HUES64 (cell line): ENCODE measurements at regions not wholly inside any gene's neighbourhood (a gene's known extent, or its start where the extent isn't known, plus 50 kb on each side); places are given as distances from the start of the nearest gene placed in this dataset.

ENCODE experiments used
- H3K27ac ChIP-seq: 2 replicates; pipeline ENCODE4 v1.7.0; 2013; ENCODE audit warnings: low read depth, low read length, inconsistent platforms
- H3K27me3 ChIP-seq: 2 replicates; pipeline ENCODE4 v1.6.1; 2013; ENCODE audit warnings: mild to moderate bottlenecking, low read length; ENCODE audit not compliant: insufficient read depth
- H3K36me3 ChIP-seq: 2 replicates; pipeline ENCODE4 v1.6.1; 2013; ENCODE audit warnings: mild to moderate bottlenecking, low read length; ENCODE audit not compliant: insufficient read depth
- H3K4me1 ChIP-seq: 2 replicates; pipeline ENCODE4 v1.6.1; 2013; ENCODE audit warnings: mild to moderate bottlenecking, low read length, moderate library complexity; ENCODE audit not compliant: insufficient read depth
- H3K4me3 ChIP-seq: 2 replicates; pipeline ENCODE4 v1.5.1; 2013; ENCODE audit warnings: mild to moderate bottlenecking, low read length, moderate library complexity
- H3K9ac ChIP-seq: 2 replicates; pipeline ENCODE4 v1.6.1; 2013; ENCODE audit warnings: mild to moderate bottlenecking, low read depth, low read length
- H3K9me3 ChIP-seq: 2 replicates; pipeline ENCODE4 v1.6.1; 2013; ENCODE audit warnings: low read depth, low read length; ENCODE audit not compliant: insufficient read depth
- WGBS: fragments of 150-250, 120-280 bp; methylation state at CpG from one replicate; pipeline ENCODE4 v1.1.7; 2013; ENCODE audit warnings: missing lambda C conversion rate; 5-methylcytosine and 5-hydroxymethylcytosine counted together

DNA sequence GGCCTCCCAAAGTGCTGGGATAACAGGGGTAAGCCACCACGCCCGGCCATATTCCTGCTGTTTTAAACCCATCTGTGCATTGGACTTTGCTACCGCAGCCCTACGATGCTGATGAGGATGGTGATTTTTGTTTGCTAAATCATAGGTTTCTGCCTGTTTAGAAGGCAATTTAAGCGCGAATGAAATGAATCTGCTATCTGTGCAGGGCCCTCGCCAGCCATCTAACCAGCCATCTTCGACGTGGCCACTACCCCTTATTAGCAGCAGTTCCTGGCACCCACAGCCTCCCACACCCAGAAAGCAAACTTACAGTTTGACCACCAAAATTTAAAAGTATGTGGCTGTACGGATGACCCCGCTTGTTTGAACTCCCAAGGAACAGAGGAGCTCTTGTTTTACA, 178.5 kb downstream of the SHOX start:
- Histone ChIP-seq H3K4me1 (peaks cover 12% of the 10 kb centered on the region), H3K9me3 (no peaks in the 10 kb centered on the region), H3K36me3 (no peaks in the 10 kb centered on the region), H3K27me3 (no peaks in the 10 kb centered on the region), H3K27ac (no peak overlapping the region), H3K9ac (no peak overlapping the region), H3K4me3 (no peak overlapping the region)
- 96% methylated on average over 11 of the region's 11 CpGs for WGBS

DNA sequence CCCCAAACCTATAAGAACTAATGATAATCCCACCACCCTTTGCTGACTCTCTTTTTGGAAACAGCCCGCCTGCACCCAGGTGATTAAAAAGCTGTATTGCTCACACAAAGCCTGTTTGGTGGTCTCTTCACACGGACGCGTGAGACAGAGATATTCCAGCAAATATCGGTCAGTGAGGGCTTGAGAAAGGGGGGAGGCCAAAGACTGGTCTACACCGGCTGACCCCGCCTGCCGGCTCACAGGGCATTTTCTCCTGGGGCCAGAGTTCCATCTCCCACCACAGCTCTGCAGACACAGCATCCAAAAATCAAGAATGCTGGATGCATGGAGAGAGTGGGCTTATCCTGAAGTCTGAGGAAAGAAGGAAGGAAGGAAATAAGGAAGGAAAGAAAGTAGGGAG, 176.0 kb downstream of the SHOX start:
- no peak overlapping the region for H3K9ac ChIP-seq
- H3K9me3 ChIP-seq, result no peaks in the 10 kb centered on the region
- 95% methylated on average over 6 of the region's 8 CpGs for WGBS
- H3K4me3 ChIP-seq, result no peak overlapping the region
- no peaks in the 10 kb centered on the region for H3K36me3 ChIP-seq
- H3K27me3 ChIP-seq, result no peaks in the 10 kb centered on the region
- H3K4me1 ChIP-seq, result peaks cover 12% of the 10 kb centered on the region
- H3K27ac ChIP-seq, result no peak overlapping the region

DNA sequence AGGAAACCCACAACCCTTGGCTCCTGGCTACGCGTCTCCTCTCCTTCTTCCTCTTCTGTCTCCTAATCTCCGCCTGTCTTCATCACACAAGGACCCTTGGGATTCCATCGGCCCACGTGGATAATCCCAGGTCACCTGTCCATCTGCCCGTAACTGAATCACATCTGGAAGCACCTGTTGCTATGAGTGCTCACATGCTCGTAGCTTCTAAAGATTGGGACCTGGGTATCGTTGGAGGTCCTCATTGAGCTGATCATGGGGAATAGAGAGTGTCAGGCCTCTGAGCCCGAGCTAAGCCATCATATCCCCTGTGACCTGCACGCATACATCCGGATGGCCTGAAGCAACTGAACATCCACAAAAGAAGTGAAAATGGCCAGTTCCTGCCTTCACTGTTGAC, 175.4 kb downstream of the SHOX start:
- no peaks in the 10 kb centered on the region for H3K27me3 ChIP-seq
- H3K9ac ChIP-seq, result no peak overlapping the region
- no peaks in the 10 kb centered on the region for H3K9me3 ChIP-seq
- no peak overlapping the region for H3K4me3 ChIP-seq
- 94% methylated on average over 11 of the region's 11 CpGs for WGBS
- H3K4me1 ChIP-seq, result peaks cover 12% of the 10 kb centered on the region
- H3K36me3 ChIP-seq, result no peaks in the 10 kb centered on the region
- no peak overlapping the region for H3K27ac ChIP-seq

DNA sequence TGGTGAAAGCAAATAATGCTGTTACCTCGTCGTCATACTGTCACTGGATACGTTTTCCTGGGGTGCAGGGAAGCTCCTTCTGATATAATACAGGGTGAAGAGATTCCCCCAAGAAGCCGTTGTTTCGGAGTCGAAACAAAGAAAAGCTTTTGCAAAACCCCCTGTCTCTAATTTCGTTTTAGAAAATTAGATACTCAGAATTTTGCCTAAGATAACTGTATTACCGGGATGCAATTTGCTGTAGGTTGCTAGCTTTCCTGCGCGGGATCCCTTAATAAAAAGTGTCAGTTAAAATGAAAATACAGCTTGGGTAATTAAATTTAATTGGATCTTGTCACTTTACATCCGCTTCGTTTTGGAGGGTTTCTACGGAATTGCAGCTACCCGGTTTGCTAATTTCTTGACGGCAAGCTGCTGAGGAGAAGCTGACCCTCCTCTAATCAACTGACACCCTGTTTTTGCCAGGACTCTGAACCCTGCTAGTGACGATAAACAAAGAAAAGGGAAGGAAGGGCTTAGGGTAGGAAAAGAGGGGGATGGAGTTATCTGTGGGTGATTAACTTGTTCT, 174.6 kb downstream of the SHOX start:
- H3K4me1 ChIP-seq, result peaks cover 12% of the 10 kb centered on the region
- WGBS, result 70% methylated on average over 16 of the region's 16 CpGs
- H3K36me3 ChIP-seq, result no peaks in the 10 kb centered on the region
- no peaks in the 10 kb centered on the region for H3K27me3 ChIP-seq
- H3K4me3 ChIP-seq, result no peak overlapping the region
- no peak overlapping the region for H3K9ac ChIP-seq
- H3K27ac ChIP-seq, result no peak overlapping the region
- H3K9me3 ChIP-seq, result no peaks in the 10 kb centered on the region

DNA sequence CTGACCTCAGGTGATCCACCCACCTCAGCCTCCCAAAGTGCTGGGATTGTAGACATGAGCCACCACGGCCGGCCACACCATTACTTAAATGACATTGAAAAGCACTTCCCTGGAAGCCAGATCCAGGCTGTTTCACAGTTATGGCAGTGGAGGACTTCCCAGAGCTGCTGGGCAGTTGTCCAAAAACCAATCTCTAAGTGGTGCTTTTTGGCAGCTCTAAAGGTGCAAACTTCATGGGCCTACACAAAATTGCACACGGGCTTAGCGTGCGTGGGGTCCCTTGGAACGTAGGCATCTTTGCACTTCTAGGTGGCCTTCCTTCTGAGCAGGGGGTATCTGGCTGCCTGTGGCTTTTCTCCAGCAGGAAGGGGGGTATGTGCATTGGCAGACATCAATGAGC, 172.3 kb downstream of the SHOX start:
- WGBS, result 92% methylated on average over 6 of the region's 6 CpGs
- no peak overlapping the region for H3K4me3 ChIP-seq
- no peaks in the 10 kb centered on the region for H3K27me3 ChIP-seq

DNA sequence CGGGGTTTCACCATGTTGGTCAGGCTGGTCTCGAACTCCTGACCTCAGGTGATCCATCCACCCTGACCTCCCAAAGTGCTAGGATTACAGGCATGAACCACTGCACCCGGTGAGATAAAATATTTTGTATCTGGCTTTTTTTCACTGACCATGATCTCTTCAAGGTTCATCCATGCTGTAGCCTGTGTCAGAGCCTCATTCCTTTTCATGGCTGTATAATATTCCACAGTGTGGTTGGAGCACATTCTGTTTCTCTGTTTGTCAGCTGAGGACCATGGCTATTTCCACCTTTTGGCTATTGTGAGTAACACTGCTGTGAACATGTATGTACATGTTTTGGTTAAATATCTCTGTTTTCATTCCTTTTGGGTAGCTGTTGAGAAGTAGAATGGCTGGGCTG, 169.2 kb downstream of the SHOX start:
- H3K4me3 ChIP-seq, result no peak overlapping the region
- no peaks in the 10 kb centered on the region for H3K36me3 ChIP-seq
- no peak overlapping the region for H3K9ac ChIP-seq
- H3K27ac ChIP-seq, result no peak overlapping the region
- 94% methylated on average over 3 of the region's 3 CpGs for WGBS
- H3K9me3 ChIP-seq, result no peaks in the 10 kb centered on the region
- no peaks in the 10 kb centered on the region for H3K27me3 ChIP-seq
- peaks cover 2% of the 10 kb centered on the region for H3K4me1 ChIP-seq

More for the DNA sequence above, 172.3 kb downstream of the SHOX start:
- H3K9ac ChIP-seq, result no peak overlapping the region
- no peaks in the 10 kb centered on the region for H3K9me3 ChIP-seq
- no peaks in the 10 kb centered on the region for H3K36me3 ChIP-seq
- H3K4me1 ChIP-seq, result peaks cover 12% of the 10 kb centered on the region
- H3K27ac ChIP-seq, result no peak overlapping the region

DNA sequence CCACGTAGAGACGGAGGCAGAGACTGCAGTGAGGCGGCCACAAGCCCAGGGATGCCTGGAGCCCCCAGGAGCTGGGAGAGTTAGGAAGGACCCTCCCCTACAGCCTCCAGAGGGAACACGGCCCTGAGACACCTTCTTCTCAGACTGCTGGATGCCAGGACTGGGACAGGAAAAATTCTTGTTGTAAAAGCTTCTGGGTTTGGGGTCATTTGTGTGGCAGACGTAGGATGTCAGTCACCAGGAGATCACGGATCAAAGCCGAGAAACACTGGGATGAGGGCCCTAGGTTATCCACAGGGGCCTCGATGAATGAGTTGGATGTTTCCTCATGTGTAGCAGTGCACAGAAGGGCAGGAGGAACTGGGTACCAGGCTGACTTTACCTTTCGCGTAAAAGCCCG, 163.7 kb downstream of the SHOX start:
- Histone ChIP-seq H3K4me1 (peaks cover 18% of the 10 kb centered on the region), H3K4me3 (no peak overlapping the region), H3K9ac (no peak overlapping the region), H3K36me3 (no peaks in the 10 kb centered on the region), H3K27me3 (peaks cover 17% of the 10 kb centered on the region; the same call in 1 of the 2 replicates), H3K27ac (no peak overlapping the region), H3K9me3 (no peaks in the 10 kb centered on the region)
- 94% methylated on average over 11 of the region's 11 CpGs for WGBS

DNA sequence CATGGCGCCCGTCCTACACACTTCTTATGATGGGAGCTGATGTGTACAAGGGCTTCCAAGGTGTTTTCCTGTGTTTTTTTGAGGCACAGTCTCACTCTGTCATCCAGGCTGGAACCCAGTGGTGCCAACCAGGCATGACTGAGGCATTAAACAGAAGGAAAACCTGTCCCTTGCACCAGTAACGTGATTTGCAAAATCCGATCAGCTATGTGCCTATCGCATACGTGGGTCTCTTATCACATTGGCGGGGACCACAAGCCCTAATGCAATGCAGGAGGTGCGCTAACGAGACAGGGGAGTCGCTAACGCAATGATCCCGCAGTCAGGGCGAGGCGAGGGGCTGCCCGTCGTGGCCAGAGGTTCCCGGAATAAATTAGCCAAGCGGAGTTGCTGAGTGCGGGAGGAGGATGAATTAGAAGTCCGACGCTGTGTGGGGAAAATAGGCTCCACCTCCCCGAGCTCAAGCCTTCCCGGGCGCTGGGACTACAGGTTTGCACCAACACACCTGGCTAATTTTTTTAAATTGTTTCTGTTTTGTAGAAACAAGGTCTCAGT, 162.7 kb downstream of the SHOX start:
- no peaks in the 10 kb centered on the region for H3K36me3 ChIP-seq
- H3K4me1 ChIP-seq, result peaks cover 24% of the 10 kb centered on the region
- H3K9me3 ChIP-seq, result no peaks in the 10 kb centered on the region
- H3K27ac ChIP-seq, result no peak overlapping the region
- H3K27me3 ChIP-seq, result peaks cover 17% of the 10 kb centered on the region; the same call in 1 of the 2 replicates
- no peak overlapping the region for H3K4me3 ChIP-seq
- WGBS, result 86% methylated on average over 24 of the region's 24 CpGs
- H3K9ac ChIP-seq, result no peak overlapping the region

DNA sequence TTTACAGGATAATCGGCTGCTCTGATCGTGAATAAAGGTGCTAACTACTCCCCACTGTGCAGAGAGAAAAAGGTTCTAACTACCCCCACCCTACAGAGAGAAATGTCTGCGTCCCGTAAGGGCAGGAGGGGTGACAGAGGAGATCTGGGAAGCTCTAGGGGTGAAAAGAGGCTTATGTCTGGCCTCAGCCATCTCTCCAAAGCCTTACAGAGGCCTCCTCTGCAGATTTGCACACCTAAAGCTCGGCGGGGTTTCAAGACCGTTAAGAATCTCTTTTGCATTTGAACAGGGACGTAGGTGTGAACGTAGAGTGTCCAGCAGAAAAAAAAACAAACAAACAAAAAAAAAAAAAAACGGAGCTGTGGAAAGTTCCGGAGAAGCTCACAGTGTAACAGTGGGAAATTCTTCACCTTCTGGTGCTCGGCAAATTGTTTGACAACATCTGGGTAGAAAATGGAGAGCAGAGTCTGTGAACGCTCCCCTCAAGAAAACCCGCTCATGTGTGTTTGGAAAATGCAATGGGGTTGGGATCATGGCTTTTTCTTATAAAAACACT, 161.0 kb downstream of the SHOX start:
- 11% methylated on average over 7 of the region's 14 CpGs for WGBS
- peak overlapping the region; percentile 75; the same call in 1 of the 2 replicates for H3K27ac ChIP-seq
- peaks cover 24% of the 10 kb centered on the region for H3K4me1 ChIP-seq
- peaks cover 17% of the 10 kb centered on the region; the same call in 1 of the 2 replicates for H3K27me3 ChIP-seq
- no peaks in the 10 kb centered on the region for H3K36me3 ChIP-seq
- H3K4me3 ChIP-seq, result peak overlapping the region; percentile 29
- H3K9ac ChIP-seq, result 0 out of 2 replicates have a peak overlapping the region, but pooled peaks have one; percentile 7
- no peaks in the 10 kb centered on the region for H3K9me3 ChIP-seq

DNA sequence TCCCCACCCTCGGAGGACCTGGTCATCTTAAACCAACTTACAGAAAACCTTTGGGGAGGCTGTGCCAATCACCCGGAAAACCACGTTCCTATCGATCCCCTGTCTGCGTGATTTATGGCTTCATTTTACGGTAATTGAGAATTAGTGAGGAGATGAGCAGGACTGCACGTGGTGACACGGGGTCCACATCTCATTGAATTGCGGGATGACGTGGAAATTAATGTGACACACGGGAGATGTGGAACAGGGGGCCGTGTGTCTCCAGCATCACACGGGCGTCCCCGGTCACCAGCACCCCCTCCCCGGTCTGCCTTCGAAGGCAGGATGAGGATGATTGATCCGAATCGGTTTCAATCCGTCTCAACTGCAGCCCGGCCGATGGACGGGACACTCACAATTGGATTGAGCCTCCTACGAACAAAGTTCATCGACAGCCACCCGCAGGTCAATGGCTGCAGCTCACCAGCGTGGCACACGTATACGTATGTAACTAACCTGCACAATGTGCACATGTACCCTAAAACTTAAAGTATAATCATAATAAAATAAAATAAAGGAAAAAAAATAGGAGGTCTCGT, 160.3 kb downstream of the SHOX start:
- 0 out of 2 replicates have a peak overlapping the region, but pooled peaks have one; percentile 7 for H3K9ac ChIP-seq
- no peaks in the 10 kb centered on the region for H3K36me3 ChIP-seq
- H3K9me3 ChIP-seq, result no peaks in the 10 kb centered on the region
- peak overlapping the region; percentile 75; the same call in 1 of the 2 replicates for H3K27ac ChIP-seq
- 7% methylated on average over 30 of the region's 30 CpGs for WGBS
- H3K27me3 ChIP-seq, result peaks cover 17% of the 10 kb centered on the region; the same call in 1 of the 2 replicates
- H3K4me3 ChIP-seq, result peak overlapping the region; percentile 29
- peaks cover 24% of the 10 kb centered on the region for H3K4me1 ChIP-seq

DNA sequence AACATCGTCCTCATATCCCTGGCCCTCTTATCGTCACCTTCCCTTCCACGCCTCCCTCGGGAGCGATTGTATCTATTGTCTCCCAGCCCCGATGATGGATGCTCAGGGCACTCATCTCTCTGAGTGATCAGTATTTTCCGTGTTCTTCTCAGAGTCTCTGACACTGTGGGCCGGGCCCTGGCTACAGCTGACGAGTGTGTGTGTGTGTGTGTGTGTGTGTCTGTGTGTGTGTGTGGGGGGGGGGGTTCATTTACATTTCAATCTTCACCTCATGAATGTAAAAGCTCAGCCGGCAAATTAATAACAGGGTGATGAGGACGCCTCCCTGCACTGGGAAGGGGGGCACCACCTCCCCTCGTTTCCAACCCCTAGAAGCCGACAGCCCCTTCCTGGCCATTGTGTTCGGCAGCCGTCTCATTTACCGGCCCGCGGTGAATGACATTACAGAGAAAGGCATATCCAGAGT, 159.5 kb downstream of the SHOX start:
- Histone ChIP-seq H3K36me3 (no peaks in the 10 kb centered on the region), H3K4me1 (peaks cover 24% of the 10 kb centered on the region), H3K9ac (no peak overlapping the region), H3K9me3 (no peaks in the 10 kb centered on the region), H3K4me3 (peak overlapping the region; percentile 22; the same call in 1 of the 2 replicates), H3K27ac (no peak overlapping the region; the same call in 1 of the 2 replicates), H3K27me3 (peaks cover 17% of the 10 kb centered on the region; the same call in 1 of the 2 replicates)
- WGBS, result 17% methylated on average over 17 of the region's 18 CpGs
